Activated CD8-positive, alpha-beta T cell treated with anti-CD3 and anti-CD28 coated beads for 36 hours (primary cell): ENCODE measurements at regions not wholly inside any gene's neighbourhood (a gene's known extent, or its start where the extent isn't known, plus 50 kb on each side); places are given as distances from the start of the nearest gene placed in this dataset.

Experiments used
- ATAC-seq: fragments of 200-7000 bp; cut with Tn5 transposase; one replicate; pipeline ENCODE4 v1.10.0; 2021; ENCODE audit warnings: mild to moderate bottlenecking, moderate library complexity
- CTCF ChIA-PET: fragments of 350-600 bp; sonication (Branson Sonifier 250); formaldehyde crosslinking; loops from one replicate; lab custom pipeline; 2021; ENCODE audit warnings: antibody characterized with exemption; lab: Charles Lee
- POLR2A ChIA-PET: fragments of 350-600 bp; sonication (Branson Sonifier 250); formaldehyde crosslinking; loops from one replicate; lab custom pipeline; 2021; ENCODE audit warnings: antibody characterized with exemption; lab: Charles Lee
- DNase-seq: peaks from one replicate; pipeline ENCODE4 v3.0.0-alpha.2; 2020
- H3K27ac Mint-ChIP-seq: one replicate; pipeline ENCODE4 v1.8.0; 2021; ENCODE audit warnings: mild to moderate bottlenecking, mixed read lengths
- H3K27me3 Mint-ChIP-seq: one replicate; pipeline ENCODE4 v1.8.0; 2021; ENCODE audit warnings: mixed read lengths
- H3K36me3 Mint-ChIP-seq: one replicate; pipeline ENCODE4 v1.8.0; 2021; ENCODE audit warnings: low read depth, mixed read lengths
- H3K4me1 Mint-ChIP-seq: one replicate; pipeline ENCODE4 v1.8.0; 2021; ENCODE audit warnings: low read depth, mixed read lengths
- H3K4me3 Mint-ChIP-seq: one replicate; pipeline ENCODE4 v1.8.0; 2021; ENCODE audit warnings: mild to moderate bottlenecking, moderate library complexity, mixed read lengths
- H3K9me3 Mint-ChIP-seq: one replicate; pipeline ENCODE4 v1.8.0; 2021; ENCODE audit warnings: mixed read lengths
- CTCF ChIP-seq: fragments of 200-600 bp; IDR thresholded peaks from one replicate; pipeline ENCODE4 v1.8.0; 2022; ENCODE audit warnings: antibody characterized with exemption, mild to moderate bottlenecking
- intact Hi-C: fragments of 100-400 bp; cut with micrococcal nuclease; formaldehyde crosslinking; loops from one replicate; pipeline ENCODE4 v1.10.0; 2022

GRCh38 chr5:178784391-178784790, 53.9 kb upstream of the ZNF354A start:
- H3K27ac Mint-ChIP-seq = no peak overlapping the region
- no peaks in the 10 kb centered on the region for H3K9me3 Mint-ChIP-seq
- DNase-seq (no peak), ATAC-seq (no peak)
- H3K27me3 Mint-ChIP-seq = peaks cover 8% of the 10 kb centered on the region
- TF ChIP-seq CTCF = no peak
- H3K4me3 Mint-ChIP-seq = no peak overlapping the region
- ChIA-PET CTCF (no interaction called here), POLR2A (no interaction called here)
- no peaks in the 10 kb centered on the region for H3K36me3 Mint-ChIP-seq
- no peaks in the 10 kb centered on the region for H3K4me1 Mint-ChIP-seq
- intact Hi-C loops = no loop called here

- no peak for TF ChIP-seq CTCF
- no peak for DNase-seq
- no peak for ATAC-seq
- intact Hi-C loops = no loop called here
- Mint-ChIP-seq H3K27ac (no peak overlapping the region), H3K4me1 (peaks cover 4% of the 10 kb centered on the region), H3K27me3 (peaks cover 4% of the 10 kb centered on the region), H3K36me3 (no peaks in the 10 kb centered on the region), H3K4me3 (no peak overlapping the region), H3K9me3 (no peaks in the 10 kb centered on the region)
- POLR2A ChIA-PET = no interaction called here
- CTCF ChIA-PET = no interaction called here
These were observed 51.5 kb upstream of the ZNF354A start for GRCh38 chr5:178781936-178782335.

- ChIA-PET CTCF (no interaction called here), POLR2A (interaction anchor here (0.6 kb wide), 1 partner anchor 21 kb away, joined by 3 read pairs; no protein-coding TSS in a partner anchor)
- intact Hi-C loops = no loop called here
- peaks cover 4% of the 10 kb centered on the region for H3K4me1 Mint-ChIP-seq
- no peak for ATAC-seq
- H3K36me3 Mint-ChIP-seq = no peaks in the 10 kb centered on the region
- peaks cover 4% of the 10 kb centered on the region for H3K27me3 Mint-ChIP-seq
- H3K27ac Mint-ChIP-seq = no peak overlapping the region
- H3K4me3 Mint-ChIP-seq = no peak overlapping the region
- no peaks in the 10 kb centered on the region for H3K9me3 Mint-ChIP-seq
- no peak for DNase-seq
- no peak for TF ChIP-seq CTCF
These were observed 50.4 kb upstream of the ZNF354A start for GRCh38 chr5:178780581-178781498.
